HEK293T (cell line): ENCODE measurements at regions not wholly inside any gene's neighbourhood (a gene's known extent, or its start where the extent isn't known, plus 50 kb on each side); places are given as distances from the start of the nearest gene placed in this dataset.

Experiments used
- CTCF ChIA-PET: fragments of 350-600 bp; formaldehyde crosslinking; extraction: SDS; loops from one replicate; lab custom pipeline; 2021; ENCODE audit warnings: antibody characterized with exemption, inconsistent platforms; lab: Yijun Ruan, JAX
- POLR2A ChIA-PET: fragments of 350-600 bp; formaldehyde crosslinking; extraction: SDS; loops from one replicate; lab custom pipeline; 2020; ENCODE audit warnings: antibody characterized with exemption, inconsistent platforms; lab: Yijun Ruan, JAX
- DNase-seq: peaks from one replicate; pipeline ENCODE4 v3.0.0; 2012; ENCODE audit warnings: mixed read lengths; ENCODE audit errors: extremely low spot score
- ARNT ChIP-seq: fragments of 450-650 bp; IDR thresholded peaks from 2 replicates; pipeline ENCODE4 v1.6.1; 2017; ENCODE audit warnings: mild to moderate bottlenecking
- BHLHE40 ChIP-seq: fragments of 450-650 bp; IDR thresholded peaks from 2 replicates; pipeline ENCODE4 v1.6.1; 2016; ENCODE audit warnings: mild to moderate bottlenecking, moderate library complexity, borderline replicate concordance
- CTBP1 ChIP-seq: fragments of 450-650 bp; IDR thresholded peaks from 2 replicates; pipeline ENCODE4 v1.6.1; 2016; ENCODE audit warnings: borderline replicate concordance
- ELF4 ChIP-seq: fragments of 450-650 bp; IDR thresholded peaks from 2 replicates; pipeline ENCODE4 v1.6.1; 2017; ENCODE audit warnings: antibody characterized with exemption
- FOXA1 ChIP-seq: fragments of 450-650 bp; IDR thresholded peaks from 2 replicates; pipeline ENCODE4 v1.6.1; 2016; ENCODE audit warnings: mild to moderate bottlenecking
- FOXK2 ChIP-seq: fragments of 450-650 bp; IDR thresholded peaks from 2 replicates; pipeline ENCODE4 v1.6.1; 2016; ENCODE audit warnings: mild to moderate bottlenecking
- FOXM1 ChIP-seq: fragments of 450-650 bp; IDR thresholded peaks from 2 replicates; pipeline ENCODE4 v1.6.1; 2017; ENCODE audit warnings: mild to moderate bottlenecking, borderline replicate concordance
- HDGF ChIP-seq: fragments of 450-650 bp; IDR thresholded peaks from 2 replicates; pipeline ENCODE4 v1.6.1; 2017; ENCODE audit warnings: antibody characterized with exemption, borderline replicate concordance
- L3MBTL2 ChIP-seq: fragments of 450-650 bp; conservative IDR thresholded peaks from 2 replicates; pipeline ENCODE4 v1.6.1; 2016; ENCODE audit warnings: mild to moderate bottlenecking
- LEF1 ChIP-seq: fragments of 450-650 bp; IDR thresholded peaks from 2 replicates; pipeline ENCODE4 v1.6.1; 2017; ENCODE audit warnings: mild to moderate bottlenecking, borderline replicate concordance
- NFRKB ChIP-seq: fragments of 450-650 bp; IDR thresholded peaks from 2 replicates; pipeline ENCODE4 v1.6.1; 2016; ENCODE audit warnings: mild to moderate bottlenecking, moderate library complexity
- PKNOX1 ChIP-seq: fragments of 450-650 bp; IDR thresholded peaks from 2 replicates; pipeline ENCODE4 v1.6.1; 2016
- SP1 ChIP-seq: fragments of 450-650 bp; IDR thresholded peaks from 2 replicates; pipeline ENCODE4 v1.6.1; 2017
- SUZ12 ChIP-seq: fragments of 450-650 bp; IDR thresholded peaks from 2 replicates; pipeline ENCODE4 v1.6.1; 2016; ENCODE audit warnings: mild to moderate bottlenecking
- TARDBP ChIP-seq: fragments of 450-650 bp; IDR thresholded peaks from 2 replicates; pipeline ENCODE4 v1.6.1; 2016
- ZNF384 ChIP-seq: fragments of 450-650 bp; IDR thresholded peaks from 2 replicates; pipeline ENCODE4 v1.6.1; 2016

DNA sequence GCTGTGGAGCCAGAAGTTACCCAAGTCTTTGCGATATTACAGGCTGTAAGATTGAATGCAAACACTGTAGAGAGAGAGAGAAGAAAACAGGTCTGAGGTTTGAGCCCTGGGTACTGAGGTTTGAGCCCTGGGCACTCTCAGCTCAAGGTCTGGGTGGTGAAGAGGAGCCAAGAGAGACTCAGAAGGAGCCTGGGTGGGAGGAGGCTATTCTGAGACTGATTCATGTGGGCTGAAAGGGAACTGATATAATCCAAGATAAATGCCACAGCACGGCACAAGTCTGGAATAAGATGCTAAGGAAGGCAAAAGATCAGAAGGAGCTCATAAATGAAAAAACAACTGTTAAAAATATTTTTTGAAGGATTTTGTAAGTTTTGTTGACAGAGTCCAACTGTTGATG is 407.6 kb upstream of the HS6ST1 start:
- DNase-seq: no peak
- TF ChIP-seq PKNOX1 (no peak), ELF4 (no peak), HDGF (no peak), FOXK2 (no peak), FOXM1 (no peak), LEF1 (no peak), TARDBP (no peak), SUZ12 (no peak), CTBP1 (no peak), ARNT (no peak), SP1 (no peak), NFRKB (no peak), ZNF384 (no peak)
- POLR2A ChIA-PET: no interaction called here
- CTCF ChIA-PET: interaction anchor here (2.0 kb wide), 1 partner anchor 10 kb away, joined by 6 read pairs; no protein-coding TSS in a partner anchor

- DNase-seq: no peak
- ChIA-PET CTCF (interaction anchor here (2.0 kb wide), 1 partner anchor 10 kb away, joined by 6 read pairs; no protein-coding TSS in a partner anchor), POLR2A (no interaction called here)
- TF ChIP-seq BHLHE40: no peak
- TF ChIP-seq SP1: no peak
- no peak for TF ChIP-seq SUZ12
- no peak for TF ChIP-seq FOXA1
- TF ChIP-seq TARDBP: no peak
- TF ChIP-seq ELF4: no peak
- TF ChIP-seq L3MBTL2: no peak
- TF ChIP-seq CTBP1: no peak
- no peak for TF ChIP-seq PKNOX1
- no peak for TF ChIP-seq ARNT
- no peak for TF ChIP-seq ZNF384
These were observed 408.2 kb upstream of the HS6ST1 start for GRCh38 chr2:128726911-128727310.

DNA sequence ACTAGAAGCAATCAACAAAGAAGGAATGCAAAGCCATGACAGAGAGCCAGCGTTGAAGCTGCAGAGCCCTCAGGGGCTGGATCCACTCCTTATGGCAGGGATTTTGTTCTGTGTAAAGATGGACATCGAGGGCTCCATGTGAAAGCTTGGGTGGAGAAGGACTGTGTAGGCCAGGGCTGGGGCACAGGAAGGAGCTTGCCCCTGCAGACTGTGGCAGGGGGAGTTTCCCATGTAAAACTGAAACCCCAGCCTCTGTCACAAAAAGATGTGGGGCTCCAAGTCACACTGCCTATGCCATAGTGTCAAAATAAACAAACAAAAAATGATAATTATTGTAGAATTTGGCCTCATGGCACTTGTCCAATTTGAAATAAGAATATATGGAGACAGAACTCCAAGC is 408.7 kb upstream of the HS6ST1 start:
- ChIA-PET CTCF (interaction anchor here (2.0 kb wide), 1 partner anchor 9 kb away, joined by 6 read pairs; no protein-coding TSS in a partner anchor), POLR2A (no interaction called here)
- no peak for TF ChIP-seq PKNOX1
- no peak for TF ChIP-seq ARNT
- TF ChIP-seq HDGF: no peak
- TF ChIP-seq BHLHE40: no peak
- TF ChIP-seq FOXA1: no peak
- TF ChIP-seq L3MBTL2: no peak
- no peak for TF ChIP-seq NFRKB
- no peak for TF ChIP-seq FOXK2
- no peak for TF ChIP-seq ELF4
- no peak for TF ChIP-seq LEF1
- no peak for TF ChIP-seq CTBP1
- TF ChIP-seq ZNF384: no peak
- TF ChIP-seq FOXM1: no peak
- no peak for TF ChIP-seq TARDBP
- no peak for TF ChIP-seq SUZ12
- TF ChIP-seq SP1: no peak
- DNase-seq: no peak

DNA sequence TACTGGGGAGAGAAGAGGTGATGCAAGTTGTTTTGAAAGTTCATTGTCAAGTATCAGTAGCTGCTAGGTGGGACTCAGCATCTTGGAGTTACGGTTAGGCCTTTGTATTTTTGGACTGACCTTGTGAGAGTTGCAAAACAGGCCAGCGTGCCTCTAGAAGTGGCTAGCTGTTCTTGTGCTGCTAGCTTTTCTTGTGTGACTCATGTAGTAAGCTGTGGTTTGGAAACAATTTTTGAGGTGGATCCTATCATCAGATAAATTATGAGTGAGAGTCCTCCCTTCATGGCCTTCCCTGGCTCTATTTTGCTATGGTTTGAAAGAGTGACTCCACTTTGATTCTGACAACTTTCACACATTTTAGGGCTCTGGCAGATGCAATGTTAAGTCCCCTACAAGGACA is 409.2 kb upstream of the HS6ST1 start:
- POLR2A ChIA-PET: no interaction called here
- CTCF ChIA-PET: interaction anchor here (2.0 kb wide), 1 partner anchor 9 kb away, joined by 6 read pairs; no protein-coding TSS in a partner anchor
- TF ChIP-seq TARDBP (no peak), BHLHE40 (no peak), HDGF (no peak), PKNOX1 (no peak), NFRKB (no peak), ARNT (no peak), FOXK2 (no peak), SUZ12 (no peak), CTBP1 (no peak), SP1 (no peak), L3MBTL2 (no peak), FOXA1 (no peak), ELF4 (no peak), LEF1 (no peak), FOXM1 (no peak)
- DNase-seq: no peak

GRCh38 chr2:128729051-128729450 is 410.4 kb upstream of the HS6ST1 start:
- ChIA-PET CTCF (no interaction called here), POLR2A (no interaction called here)
- no peak for DNase-seq
- TF ChIP-seq HDGF: no peak
- no peak for TF ChIP-seq NFRKB
- no peak for TF ChIP-seq FOXM1
- TF ChIP-seq L3MBTL2: no peak
- no peak for TF ChIP-seq SUZ12
- TF ChIP-seq SP1: no peak
- no peak for TF ChIP-seq CTBP1
- TF ChIP-seq PKNOX1: no peak
- no peak for TF ChIP-seq LEF1
- TF ChIP-seq ELF4: no peak
- TF ChIP-seq ARNT: no peak
- TF ChIP-seq TARDBP: no peak
- TF ChIP-seq BHLHE40: no peak
- no peak for TF ChIP-seq FOXK2
- no peak for TF ChIP-seq ZNF384
- TF ChIP-seq FOXA1: no peak
